HuH-7.5 (cell line): ENCODE measurements at regions not wholly inside any gene's neighbourhood (a gene's known extent, or its start where the extent isn't known, plus 50 kb on each side); places are given as distances from the start of the nearest gene placed in this dataset.

Experiments
- DNase-seq: peaks from one replicate; pipeline ENCODE4 v3.0.0; 2011; ENCODE audit warnings: low spot score

DNA sequence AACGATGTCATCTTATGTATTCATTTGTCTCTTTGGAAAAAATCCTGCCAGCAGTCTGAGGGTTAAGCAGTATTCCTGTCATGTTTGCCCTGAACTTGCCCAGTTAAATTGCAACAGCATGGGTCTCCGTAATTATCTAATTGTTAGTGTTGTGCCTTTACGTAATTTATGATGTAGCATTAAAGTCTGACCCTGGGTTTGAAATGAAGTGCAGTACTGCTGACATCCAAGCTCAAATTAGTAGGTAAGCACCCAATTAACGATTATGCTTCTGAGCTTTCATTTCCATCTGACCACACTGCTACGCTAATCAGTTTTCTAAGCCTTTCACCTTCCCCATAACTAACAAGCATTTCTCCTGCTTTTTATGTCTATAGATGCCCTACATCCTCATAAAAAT, 241.8 kb downstream of the ARRDC4 start:
- no peak for DNase-seq

DNA sequence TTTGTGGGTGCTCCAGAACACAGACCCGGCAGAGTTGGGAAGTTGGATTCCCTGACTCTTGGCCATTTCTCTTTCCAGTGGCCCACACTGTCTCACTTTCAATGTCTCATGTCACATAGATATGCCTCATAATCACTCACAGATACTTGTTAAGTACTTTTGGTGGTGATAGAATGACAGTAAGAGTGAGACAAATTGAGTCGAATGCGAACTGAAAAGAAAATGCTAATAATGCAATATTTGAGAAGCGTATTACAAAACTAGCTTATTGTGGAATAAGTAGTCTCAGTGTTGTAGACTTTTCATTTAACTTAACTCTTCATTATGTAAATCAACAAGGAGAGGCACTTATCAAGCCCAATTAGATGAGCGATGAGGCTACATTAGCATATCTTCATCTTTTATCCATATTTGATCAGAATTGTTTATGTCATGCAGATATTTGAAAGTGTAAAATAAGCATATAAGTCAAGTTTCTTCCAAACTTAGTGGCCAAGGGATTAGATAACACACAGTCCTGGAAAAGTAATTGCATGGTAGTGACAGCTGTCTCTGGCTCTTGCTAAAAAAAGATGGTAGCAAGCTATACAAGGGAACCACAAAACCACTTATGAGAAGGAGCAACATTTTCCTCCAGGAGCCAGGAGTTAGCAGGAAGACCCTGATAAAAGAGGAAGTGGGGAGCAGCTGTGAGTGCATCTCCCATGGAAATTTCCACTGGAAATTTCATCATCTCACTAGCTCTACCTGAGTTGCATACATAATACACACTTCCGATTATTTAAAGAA, 243.6 kb downstream of the ARRDC4 start:
- no peak for DNase-seq

DNA sequence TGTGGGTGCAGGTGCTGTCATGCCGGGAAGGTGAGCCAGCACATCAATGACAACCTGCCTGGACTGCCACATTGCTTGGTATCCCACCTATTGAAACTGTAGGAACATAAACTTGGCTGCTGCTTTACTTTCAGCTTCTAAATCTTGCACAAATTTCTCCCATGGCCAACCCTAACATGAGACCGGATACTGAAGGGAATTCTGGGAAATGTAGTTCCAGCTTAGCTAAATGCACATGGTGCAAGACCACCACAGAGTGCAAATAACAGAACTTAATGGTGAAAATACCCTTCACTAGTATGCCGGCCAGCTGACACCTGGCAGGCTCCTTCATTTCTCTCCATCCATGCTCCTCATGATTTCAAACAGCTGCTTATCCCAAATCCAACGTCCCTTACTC, 247.4 kb downstream of the ARRDC4 start:
- no peak for DNase-seq

DNA sequence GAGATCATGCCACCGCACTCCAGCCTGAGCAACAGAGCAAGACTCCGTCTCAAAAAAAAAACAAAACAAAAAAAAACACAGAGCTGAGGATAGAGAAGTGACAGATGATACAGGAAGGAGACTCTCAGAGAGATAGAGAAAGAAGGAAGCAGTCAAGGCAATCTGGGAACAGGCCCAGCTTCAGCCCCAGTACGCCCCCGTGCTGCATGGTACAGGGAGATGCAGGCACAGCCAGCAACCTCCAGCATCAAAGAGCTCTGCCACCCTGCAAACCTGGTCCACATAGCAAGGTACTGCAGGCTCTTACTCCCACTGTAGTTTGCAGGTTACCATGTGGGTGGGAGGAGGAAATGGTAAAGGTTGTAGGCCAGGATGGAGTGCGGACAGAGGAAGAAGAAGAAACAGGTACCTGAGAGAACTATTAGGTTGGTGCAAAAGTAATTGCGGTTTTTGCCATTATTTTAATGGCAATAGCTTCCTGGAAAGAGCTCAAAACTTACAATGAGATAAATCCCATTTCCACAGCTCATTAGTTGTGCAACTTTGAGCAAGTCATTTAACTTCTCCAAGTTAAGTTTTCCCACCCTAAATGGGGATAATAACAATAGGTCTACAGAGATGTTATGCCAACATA, 253.0 kb downstream of the ARRDC4 start:
- no peak for DNase-seq

DNA sequence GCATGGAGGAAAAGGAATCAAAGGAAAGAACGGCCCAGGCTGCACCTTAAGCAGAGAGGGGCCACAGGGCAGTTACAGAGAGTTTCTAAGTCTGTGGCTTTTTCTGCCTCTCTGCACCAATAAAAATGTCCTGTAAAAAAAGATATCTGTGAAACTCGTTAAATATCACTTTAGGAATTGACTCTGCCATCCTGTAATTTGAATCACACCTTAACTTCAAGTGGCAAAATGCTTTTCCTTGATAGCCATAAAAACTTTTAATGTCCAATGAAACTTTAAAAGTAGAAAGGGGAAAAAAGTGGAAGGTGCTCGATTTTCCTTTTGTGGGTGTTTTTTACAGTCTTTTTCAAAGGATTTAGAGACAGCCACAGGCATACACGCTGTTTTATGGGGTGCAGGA, 255.7 kb downstream of the ARRDC4 start:
- no peak for DNase-seq

DNA sequence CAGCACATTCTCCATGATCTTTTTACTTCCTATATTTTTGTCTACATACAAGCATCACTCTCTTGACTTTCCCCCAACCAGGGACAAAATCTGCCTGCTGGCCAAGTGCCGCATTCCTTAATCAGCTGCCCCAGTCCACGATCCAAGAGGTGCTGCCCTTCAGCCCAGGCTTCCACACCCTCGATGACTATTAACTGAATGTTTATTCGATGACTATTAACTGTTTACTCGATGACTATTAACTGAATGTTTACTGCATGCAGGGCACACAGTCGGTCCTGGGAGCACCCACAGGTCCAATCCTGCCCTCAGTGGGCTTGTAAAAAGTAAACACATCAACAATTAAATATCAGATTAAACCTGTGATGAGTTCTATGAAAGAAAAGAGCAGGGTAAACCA, 256.9 kb downstream of the ARRDC4 start:
- DNase-seq = no peak

DNA sequence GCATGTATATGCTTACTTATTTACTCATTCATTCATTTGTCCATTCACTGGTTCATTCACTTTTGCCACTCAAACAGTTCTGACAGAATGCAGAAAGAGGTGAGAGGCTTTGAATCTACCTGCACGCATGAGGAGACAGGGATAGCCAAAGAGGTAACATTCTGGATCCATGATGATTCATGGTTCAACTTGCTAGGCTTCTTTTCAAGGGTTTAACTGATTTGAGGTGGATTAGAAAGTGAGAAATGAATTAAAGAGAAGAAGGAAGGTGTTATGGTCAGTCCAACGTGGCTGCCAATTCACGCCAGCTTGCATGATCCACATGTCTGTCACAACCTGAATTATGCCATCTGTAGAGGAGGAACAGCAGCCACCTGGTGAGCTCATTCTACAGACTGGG, 260.6 kb downstream of the ARRDC4 start:
- DNase-seq = no peak

DNA sequence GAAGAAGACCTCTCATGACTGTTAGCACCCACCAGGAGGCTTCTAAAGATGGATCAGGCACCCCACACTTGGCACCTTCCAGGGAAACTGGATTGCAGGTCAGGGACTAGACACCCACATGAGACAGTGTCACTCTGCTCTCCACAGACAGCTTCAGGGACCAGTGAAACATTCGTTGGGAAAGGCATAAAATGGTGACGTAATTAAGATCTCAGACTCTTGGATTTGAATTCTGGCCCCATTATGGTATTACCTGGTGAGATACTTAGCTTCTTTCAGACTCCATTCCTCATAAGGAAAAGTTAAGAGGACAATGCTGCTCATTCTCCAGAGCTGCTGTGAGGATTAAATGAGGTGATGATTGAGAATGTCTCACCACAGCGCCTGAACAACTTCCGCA, 261.1 kb downstream of the ARRDC4 start:
- DNase-seq = no peak

DNA sequence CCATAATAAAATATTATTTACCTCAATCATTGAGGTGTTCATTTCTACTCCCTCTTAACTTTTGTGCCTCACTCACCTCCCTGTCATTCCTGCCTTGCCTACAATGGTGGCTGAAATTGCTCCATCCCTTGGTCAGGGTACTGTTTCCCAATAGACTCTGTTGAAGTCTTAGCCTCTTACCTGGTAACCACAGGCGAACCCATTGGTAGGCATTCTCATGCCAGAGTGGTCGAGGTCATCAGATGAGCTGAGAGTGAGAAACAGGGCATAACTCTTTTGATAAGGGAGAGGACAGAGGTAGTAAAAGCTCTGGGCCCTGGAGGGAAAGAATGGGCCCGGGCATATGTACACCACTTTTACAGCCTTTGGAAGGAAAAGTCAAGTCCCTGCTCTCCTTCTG, 265.6 kb downstream of the ARRDC4 start:
- no peak for DNase-seq

DNA sequence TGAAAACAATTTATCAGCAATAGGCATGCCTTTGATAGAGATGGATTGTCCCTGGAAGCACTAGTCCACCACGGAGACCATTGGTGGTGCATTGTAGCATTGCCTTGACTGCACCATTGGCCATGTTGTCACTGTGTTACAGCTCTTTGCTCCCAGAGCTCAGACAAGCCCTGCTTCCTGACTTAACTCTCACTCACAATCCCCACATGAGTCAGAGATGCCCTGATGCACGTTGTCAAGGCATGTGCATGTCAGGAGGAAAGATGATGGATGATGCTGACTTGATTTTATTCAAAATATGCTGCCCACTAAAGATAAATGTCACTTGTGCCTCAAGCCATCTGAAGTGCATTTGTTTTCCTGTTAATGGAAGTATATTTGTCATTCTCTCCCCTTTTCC, 266.1 kb downstream of the ARRDC4 start:
- DNase-seq = no peak

DNA sequence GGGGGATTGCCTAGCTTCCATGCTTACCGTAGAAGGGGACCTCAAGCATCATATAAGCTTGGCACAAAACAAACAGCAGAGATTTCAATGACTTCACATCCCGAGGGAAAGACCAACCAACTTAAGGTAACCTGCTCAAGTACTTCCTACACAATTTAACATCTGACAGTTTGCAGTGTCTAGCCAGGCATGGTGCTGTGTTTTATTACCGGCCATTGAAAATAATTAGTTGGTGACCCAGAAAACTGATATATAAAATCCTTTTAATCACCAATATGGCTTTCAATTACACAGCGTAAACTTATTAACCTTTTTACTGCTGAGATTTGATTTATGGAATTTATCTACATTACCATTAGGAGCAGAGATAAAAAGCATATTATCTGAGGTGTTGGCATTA, 268.3 kb downstream of the ARRDC4 start:
- no peak for DNase-seq

DNA sequence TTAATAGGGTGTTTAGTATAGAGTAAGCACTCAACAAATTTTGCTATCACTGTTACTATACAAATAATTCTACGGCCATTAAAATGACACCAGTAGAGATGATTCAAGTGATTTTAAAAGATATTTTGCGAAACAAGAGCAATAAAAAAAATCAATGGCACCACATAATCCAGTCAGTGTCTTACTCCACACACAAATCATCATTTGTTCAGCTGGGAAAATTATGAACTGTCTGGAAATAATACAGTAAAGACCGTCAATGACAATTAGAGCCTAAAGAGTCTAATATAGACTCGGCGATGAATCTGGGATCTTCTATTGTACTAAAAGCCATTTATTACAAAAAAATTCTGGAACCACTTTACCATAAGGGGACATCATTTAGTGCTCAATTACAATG, 270.5 kb downstream of the ARRDC4 start:
- DNase-seq = no peak

DNA sequence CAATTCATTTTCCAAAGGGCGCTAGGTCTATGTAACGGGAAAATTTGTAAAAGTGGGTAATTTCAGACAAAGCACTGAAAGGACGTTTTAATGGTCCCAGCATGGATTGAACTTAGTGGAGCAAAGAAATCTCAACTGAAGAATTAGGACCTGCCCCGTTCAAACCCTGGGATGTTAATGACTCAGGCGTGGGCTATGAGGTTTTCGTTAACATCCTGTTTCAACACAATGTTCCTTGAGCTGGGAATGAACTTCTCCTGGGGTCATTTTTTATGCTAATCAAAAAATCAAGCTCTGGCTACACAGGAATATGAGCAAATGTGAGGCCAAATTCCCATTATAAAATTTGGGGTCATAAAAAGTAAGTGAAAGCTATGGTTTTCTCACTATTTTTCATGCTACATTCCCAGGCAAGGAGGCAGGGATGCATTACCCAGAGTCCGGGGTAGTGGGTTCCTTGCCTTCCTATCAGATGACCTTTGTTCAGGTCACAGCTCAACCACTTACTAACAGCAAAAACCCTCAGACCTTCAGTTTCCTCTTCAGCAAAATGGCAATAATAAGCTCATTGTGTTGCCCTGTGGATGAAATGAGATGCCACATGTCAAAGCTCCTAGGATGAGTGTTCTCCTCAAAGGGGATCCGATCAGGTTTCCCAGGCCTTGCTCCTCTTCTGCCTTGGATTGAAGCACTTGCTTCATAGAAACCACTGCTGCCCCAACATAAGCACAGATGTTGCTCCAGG, 271.4 kb downstream of the ARRDC4 start:
- DNase-seq = no peak

DNA sequence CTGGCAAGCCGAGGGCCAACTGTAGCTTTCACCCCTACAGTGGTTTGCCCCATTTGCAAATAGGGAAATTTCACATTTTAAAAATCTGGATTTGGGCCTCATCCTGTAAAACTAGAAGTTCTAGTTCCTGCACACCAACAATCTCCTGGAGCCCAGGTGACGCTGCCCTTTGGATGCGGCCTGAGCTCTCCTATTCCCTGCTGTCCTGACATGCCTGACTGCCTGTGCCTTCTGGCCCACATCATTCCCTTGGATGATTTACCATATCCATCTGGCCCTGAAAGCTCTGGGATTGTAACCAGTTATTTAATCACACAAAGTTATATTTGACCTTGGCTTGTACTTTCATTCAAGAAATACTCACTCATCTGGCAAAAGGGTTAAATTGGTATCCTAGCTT, 272.3 kb downstream of the ARRDC4 start:
- DNase-seq = no peak

DNA sequence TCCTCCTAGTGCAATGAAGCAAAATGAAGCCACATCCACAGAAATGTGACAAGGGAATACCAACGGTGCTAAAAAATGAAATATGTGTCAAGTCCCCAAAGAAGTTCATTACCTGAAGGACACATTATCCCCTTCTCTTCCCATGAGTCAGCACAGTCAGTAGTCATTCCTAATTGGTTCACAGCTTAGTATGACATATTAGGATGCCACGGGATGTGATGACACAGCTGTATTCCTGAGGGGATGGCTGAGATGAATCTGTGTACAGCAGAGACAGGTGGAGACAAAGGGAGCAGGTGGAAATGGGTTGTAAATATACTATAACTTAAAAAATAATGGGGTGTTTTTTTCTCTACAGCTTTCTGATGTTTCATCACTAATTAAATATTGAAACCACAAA, 273.4 kb downstream of the ARRDC4 start:
- DNase-seq = no peak

DNA sequence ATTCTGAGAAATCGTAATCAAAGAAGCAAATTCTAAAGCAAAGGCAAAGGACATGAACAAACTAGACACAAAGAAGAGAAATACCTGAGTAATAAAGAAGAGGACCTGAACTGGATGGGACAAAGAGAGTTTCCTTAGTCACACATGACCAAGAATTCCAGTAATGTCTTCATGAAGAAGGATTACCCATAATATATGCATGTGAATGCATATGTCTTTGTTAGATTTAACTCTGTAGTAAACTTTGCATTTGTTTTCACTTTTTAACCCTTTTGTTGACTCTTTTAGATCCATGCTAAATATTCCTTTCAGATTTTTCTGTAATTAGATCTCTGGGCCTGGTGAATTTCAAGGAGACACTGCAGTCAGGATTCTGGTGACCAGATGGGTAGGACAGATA, 279.8 kb downstream of the ARRDC4 start:
- DNase-seq = no peak

DNA sequence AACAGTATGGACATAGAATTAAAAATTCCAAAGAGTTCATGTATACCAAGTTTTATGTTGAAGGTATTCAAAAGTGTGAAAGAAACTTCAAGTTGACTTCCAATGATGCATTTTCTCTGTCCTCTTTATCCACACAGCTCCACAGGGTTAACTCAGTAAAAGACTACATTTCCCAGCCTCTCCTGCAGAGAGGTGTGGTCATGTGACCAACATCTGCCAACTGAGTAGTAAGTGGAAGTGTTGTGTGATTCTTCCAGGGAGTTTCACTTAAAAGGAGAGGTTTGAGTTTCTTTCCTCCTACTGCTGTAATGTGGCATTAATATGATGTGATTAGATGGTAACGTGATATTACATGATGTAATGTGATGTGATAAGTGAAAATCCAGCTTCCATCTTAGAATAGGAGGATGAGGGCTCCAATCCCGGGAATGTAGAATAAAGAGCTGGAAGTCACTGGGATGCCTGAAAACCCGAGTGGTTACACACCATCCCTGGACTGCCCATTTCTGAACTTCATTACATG, 280.6 kb downstream of the ARRDC4 start:
- DNase-seq = no peak

DNA sequence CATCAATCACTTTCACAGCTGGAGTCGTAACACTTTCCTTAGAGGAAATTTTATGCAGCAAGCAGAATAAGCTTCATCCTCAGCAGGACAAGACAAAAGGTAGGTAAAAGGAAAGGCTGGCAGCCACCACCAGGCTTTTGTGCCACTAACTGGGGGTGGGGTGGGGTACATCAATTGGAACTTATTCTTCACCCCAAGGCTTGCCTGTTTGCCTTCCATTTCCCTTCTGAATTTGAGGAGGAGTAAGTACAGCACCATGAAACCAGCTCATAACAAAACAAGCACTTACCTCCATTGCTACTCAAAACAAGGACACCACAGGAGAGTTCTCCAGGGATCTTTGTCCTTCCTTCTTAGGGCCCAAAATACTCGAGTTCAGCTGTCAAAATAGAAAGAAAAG, 296.8 kb downstream of the ARRDC4 start:
- no peak for DNase-seq

DNA sequence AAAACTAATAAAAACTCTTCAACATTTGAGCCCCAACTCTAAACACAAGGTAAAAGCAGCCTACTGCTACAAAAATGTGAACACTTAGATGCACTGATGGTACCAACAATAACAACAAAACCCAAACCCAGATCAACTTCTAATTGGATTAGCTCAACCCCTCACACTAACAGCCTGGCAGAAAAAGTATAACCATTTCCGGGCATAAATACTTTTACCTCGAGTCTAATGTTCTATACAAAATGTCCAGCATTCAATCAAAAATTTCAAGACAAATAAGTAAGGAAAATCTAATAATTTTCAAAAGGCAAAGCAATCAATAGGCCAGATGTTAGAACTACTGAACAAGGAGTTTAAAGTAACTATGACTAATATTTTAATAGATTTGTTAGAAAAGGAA, 303.3 kb downstream of the ARRDC4 start:
- DNase-seq = no peak

DNA sequence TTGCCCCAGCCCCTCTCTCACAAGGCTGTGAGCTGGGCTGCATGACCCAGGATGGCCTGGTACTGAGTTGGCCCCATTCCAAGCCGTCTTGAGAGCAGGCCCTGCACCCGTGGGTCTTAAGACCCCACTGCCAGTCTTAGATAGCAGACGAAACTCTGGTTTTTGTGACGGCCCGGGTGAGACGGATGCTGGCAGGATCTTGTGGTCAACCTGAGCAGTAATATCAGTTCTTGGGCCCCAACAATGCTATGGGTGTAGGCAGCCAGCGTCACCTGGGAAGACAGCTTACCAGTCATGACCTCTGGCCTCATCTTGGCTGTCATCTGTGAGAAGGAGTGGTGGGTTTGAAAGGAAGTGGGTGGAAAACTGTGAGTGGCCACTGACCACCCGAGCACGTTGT, 305.8 kb downstream of the ARRDC4 start:
- no peak for DNase-seq

DNA sequence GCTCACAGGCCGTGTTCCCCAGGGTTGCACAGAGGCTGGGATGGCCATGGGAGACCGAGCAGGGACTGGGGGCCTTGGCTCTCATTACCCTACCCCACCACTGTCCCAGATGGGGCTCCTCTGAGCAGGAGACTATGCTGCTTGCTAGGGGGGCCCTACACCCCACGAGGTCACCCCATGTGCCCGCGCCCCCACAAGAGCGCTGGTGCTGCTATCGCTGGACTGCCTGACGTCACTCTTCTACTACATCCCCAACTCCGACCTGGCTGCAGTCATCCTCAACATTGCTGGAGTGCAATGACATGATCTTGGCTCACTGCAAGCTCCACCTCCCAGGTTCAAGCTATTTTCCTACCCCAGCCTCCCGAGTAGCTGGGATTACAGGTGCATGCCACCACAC, 307.7 kb downstream of the ARRDC4 start:
- DNase-seq = no peak

DNA sequence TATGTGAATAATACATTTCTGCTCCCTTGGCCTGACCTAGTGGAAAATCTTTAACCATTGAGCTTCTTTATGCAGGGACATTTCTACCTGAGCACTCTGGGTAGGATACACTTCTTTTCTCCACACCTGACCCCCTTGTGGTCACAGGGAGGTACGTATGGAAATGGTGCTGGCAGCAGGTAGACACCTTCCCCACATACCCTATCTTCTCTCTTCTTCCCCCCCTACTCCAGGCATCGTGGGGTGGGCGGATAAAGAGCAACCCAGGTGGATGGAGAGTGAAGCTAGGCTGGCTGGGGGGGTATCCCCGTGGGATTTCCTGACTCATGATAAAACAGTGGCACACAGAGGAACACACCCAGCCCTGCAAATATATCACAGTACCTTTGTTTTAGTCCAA, 312.1 kb downstream of the ARRDC4 start:
- no peak for DNase-seq

DNA sequence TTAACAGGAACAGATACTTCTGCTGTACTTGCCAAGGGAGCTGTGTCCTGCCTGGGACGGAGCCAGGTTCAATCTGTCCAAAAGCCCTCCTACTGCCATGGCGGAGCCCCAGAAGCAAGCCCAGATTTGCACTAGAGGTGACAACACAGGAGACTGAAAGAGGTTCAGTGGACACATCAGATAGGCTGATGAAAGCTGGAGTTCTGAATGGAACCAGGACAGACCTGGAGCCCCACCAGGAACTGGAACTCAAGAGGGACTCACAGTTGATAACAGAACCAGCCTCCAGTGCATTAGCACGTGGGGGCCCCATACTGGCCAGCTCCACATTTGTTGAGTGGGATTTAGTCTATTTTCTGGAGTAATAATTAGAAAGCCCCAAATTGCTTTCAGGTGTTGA, 315.5 kb downstream of the ARRDC4 start:
- DNase-seq = no peak
